Testis (tissue), 2 donors: ENCODE measurements at regions not wholly inside any gene's neighbourhood (a gene's known extent, or its start where the extent isn't known, plus 50 kb on each side); places are given as distances from the start of the nearest gene placed in this dataset.

Source experiments
- POLR2A ChIP-seq: fragments of 450-650 bp; IDR thresholded peaks from one replicate; pipeline ENCODE4 v1.6.1; 2017; ENCODE audit warnings: antibody characterized with exemption, mild to moderate bottlenecking, moderate library complexity
- TF ChIP-seq, protein P1 (sequence below), 3 experiments: fragments of 450-650 bp in 2 of 3; fragments of 200-600 bp in 1 of 3; sonication (generic) in 1 of 3; IDR thresholded peaks; one replicate each; pipeline ENCODE4 v1.5.1; 2016 to 2019; ENCODE audit warnings: antibody characterized with exemption in 3 of 3, mild to moderate bottlenecking in 2 of 3, moderate library complexity in 1 of 3

- TF ChIP-seq, protein P1, sequence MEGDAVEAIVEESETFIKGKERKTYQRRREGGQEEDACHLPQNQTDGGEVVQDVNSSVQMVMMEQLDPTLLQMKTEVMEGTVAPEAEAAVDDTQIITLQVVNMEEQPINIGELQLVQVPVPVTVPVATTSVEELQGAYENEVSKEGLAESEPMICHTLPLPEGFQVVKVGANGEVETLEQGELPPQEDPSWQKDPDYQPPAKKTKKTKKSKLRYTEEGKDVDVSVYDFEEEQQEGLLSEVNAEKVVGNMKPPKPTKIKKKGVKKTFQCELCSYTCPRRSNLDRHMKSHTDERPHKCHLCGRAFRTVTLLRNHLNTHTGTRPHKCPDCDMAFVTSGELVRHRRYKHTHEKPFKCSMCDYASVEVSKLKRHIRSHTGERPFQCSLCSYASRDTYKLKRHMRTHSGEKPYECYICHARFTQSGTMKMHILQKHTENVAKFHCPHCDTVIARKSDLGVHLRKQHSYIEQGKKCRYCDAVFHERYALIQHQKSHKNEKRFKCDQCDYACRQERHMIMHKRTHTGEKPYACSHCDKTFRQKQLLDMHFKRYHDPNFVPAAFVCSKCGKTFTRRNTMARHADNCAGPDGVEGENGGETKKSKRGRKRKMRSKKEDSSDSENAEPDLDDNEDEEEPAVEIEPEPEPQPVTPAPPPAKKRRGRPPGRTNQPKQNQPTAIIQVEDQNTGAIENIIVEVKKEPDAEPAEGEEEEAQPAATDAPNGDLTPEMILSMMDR (IDR thresholded peaks at IDR 0.05): no peak
- TF ChIP-seq POLR2A: no peak
These were observed 356.5 kb upstream of the IL12A start for GRCh38 chr3:159632128-159632527.
